GM23338 (cell line): ENCODE measurements at regions not wholly inside any gene's neighbourhood (a gene's known extent, or its start where the extent isn't known, plus 50 kb on each side); places are given as distances from the start of the nearest gene placed in this dataset.

ENCODE experiments used
- ATAC-seq: fragments of 200-7000 bp; cut with Tn5 transposase; 3 replicates; pipeline ENCODE4 v1.9.1; 2020
- DNase-seq: peaks from one replicate; pipeline ENCODE4 v3.0.0-alpha.2; 2015; ENCODE audit warnings: low spot score
- H2AFZ ChIP-seq: fragments of 200-600 bp; sonication (generic); 2 replicates; pipeline ENCODE4 v1.8.0; 2016; ENCODE audit warnings: antibody characterized with exemption, mild to moderate bottlenecking, moderate library complexity
- H3F3A ChIP-seq: fragments of 200-600 bp; sonication (generic); replicated peaks from 2 replicates; pipeline ENCODE4 v1.8.0; 2017; ENCODE audit warnings: antibody characterized with exemption, mixed run types, low read depth
- H3K27ac ChIP-seq: fragments of 200-600 bp; sonication (generic); 2 replicates; pipeline ENCODE4 v1.6.1; 2016; ENCODE audit warnings: low read depth
- H3K27me3 ChIP-seq: fragments of 200-600 bp; sonication (generic); 2 replicates; pipeline ENCODE4 v1.8.0; 2016; ENCODE audit warnings: mild to moderate bottlenecking, mixed run types, moderate library complexity; ENCODE audit not compliant: insufficient read depth
- H3K36me3 ChIP-seq: fragments of 200-600 bp; sonication (generic); 2 replicates; pipeline ENCODE4 v1.8.0; 2016; ENCODE audit warnings: mild to moderate bottlenecking; ENCODE audit not compliant: insufficient read depth
- H3K4me1 ChIP-seq: fragments of 200-600 bp; sonication (generic); 2 replicates; pipeline ENCODE4 v1.8.0; 2016; ENCODE audit warnings: mild to moderate bottlenecking, moderate library complexity; ENCODE audit not compliant: insufficient read depth
- H3K4me2 ChIP-seq: fragments of 200-600 bp; sonication (generic); 2 replicates; pipeline ENCODE4 v1.7.1; 2017; ENCODE audit warnings: mixed run types
- H3K4me3 ChIP-seq: fragments of 200-600 bp; sonication (generic); 2 replicates; pipeline ENCODE4 v1.6.1; 2016; ENCODE audit warnings: mixed run types
- H3K79me2 ChIP-seq: fragments of 200-600 bp; sonication (generic); replicated peaks from 2 replicates; pipeline ENCODE4 v1.8.0; 2017; ENCODE audit warnings: mild to moderate bottlenecking; ENCODE audit not compliant: insufficient read depth
- H3K9me2 ChIP-seq: fragments of 200-600 bp; sonication (generic); 2 replicates; pipeline ENCODE4 v1.8.0; 2017; ENCODE audit not compliant: insufficient read depth
- H4K20me1 ChIP-seq: fragments of 200-600 bp; sonication (generic); replicated peaks from 2 replicates; pipeline ENCODE4 v1.8.0; 2017; ENCODE audit warnings: mild to moderate bottlenecking; ENCODE audit not compliant: insufficient read depth
- H3K27ac Mint-ChIP-seq: 2 replicates; pipeline ENCODE4 v1.8.0; 2020; ENCODE audit warnings: inconsistent platforms, mild to moderate bottlenecking, moderate library complexity, mixed read lengths
- H3K27me3 Mint-ChIP-seq: 3 replicates; pipeline ENCODE4 v1.8.0; 2022; ENCODE audit warnings: low read depth, mild to moderate bottlenecking, moderate library complexity, mixed read lengths, inconsistent platforms; ENCODE audit not compliant: insufficient read depth, poor library complexity
- H3K36me3 Mint-ChIP-seq: 3 replicates; pipeline ENCODE4 v1.8.0; 2021; ENCODE audit warnings: low read depth, mild to moderate bottlenecking, inconsistent platforms, moderate library complexity, mixed read lengths
- H3K4me1 Mint-ChIP-seq: 3 replicates; pipeline ENCODE4 v1.8.0; 2020; ENCODE audit warnings: mild to moderate bottlenecking, inconsistent platforms, mixed read lengths
- H3K4me3 Mint-ChIP-seq: 3 replicates; pipeline ENCODE4 v1.8.0; 2021; ENCODE audit warnings: moderate library complexity, mild to moderate bottlenecking, inconsistent platforms, mixed read lengths
- H3K9me3 Mint-ChIP-seq: 3 replicates; pipeline ENCODE4 v1.8.0; 2020; ENCODE audit warnings: moderate library complexity, mild to moderate bottlenecking, inconsistent platforms, mixed read lengths
- CREB1 ChIP-seq: fragments of 250-450 bp; sonication (Bioruptor Pico); IDR thresholded peaks from 2 replicates; pipeline ENCODE4 v1.5.0; 2020; ENCODE audit warnings: low read depth, mild to moderate bottlenecking, moderate library complexity
- CTCF ChIP-seq, 2 experiments: fragments of 200-600 bp in 1 of 2; sonication (generic) in 1 of 2; conservative IDR thresholded peaks; 2 replicates each; pipeline versions ENCODE4 v1.5.1 to v1.6.1; 2016 to 2017; ENCODE audit warnings: antibody characterized with exemption in 2 of 2, low read depth in 2 of 2, mild to moderate bottlenecking in 2 of 2, moderate library complexity in 1 of 2
- ETS1 ChIP-seq: IDR thresholded peaks from 2 replicates; pipeline ENCODE4 v1.6.1; 2016; ENCODE audit warnings: antibody characterized with exemption
- EZH2 ChIP-seq: fragments of 200-600 bp; sonication (generic); IDR thresholded peaks from one replicate; pipeline ENCODE4 v1.8.0; 2017; ENCODE audit warnings: antibody characterized with exemption, mild to moderate bottlenecking, low read depth; ENCODE audit not compliant: unreplicated experiment
- EZH2phosphoT487 ChIP-seq: fragments of 200-600 bp; sonication (generic); IDR thresholded peaks from one replicate; pipeline ENCODE4 v1.8.1; 2018; ENCODE audit warnings: antibody characterized with exemption; ENCODE audit not compliant: unreplicated experiment
- JUNB ChIP-seq: IDR thresholded peaks from one replicate; pipeline ENCODE4 v1.6.1; 2016; ENCODE audit warnings: antibody characterized with exemption; ENCODE audit not compliant: unreplicated experiment
- NANOG ChIP-seq: IDR thresholded peaks from 2 replicates; pipeline ENCODE4 v1.6.1; 2016; ENCODE audit warnings: antibody characterized with exemption, borderline replicate concordance
- POLR2AphosphoS5 ChIP-seq: IDR thresholded peaks from 2 replicates; pipeline ENCODE4 v1.6.1; 2016; ENCODE audit warnings: antibody characterized with exemption, low read depth
- REST ChIP-seq: IDR thresholded peaks from one replicate; pipeline ENCODE4 v1.6.1; 2018; ENCODE audit warnings: antibody characterized with exemption; ENCODE audit not compliant: unreplicated experiment
- STAT1 ChIP-seq: IDR thresholded peaks from one replicate; pipeline ENCODE4 v1.6.1; 2016; ENCODE audit warnings: antibody characterized with exemption; ENCODE audit not compliant: unreplicated experiment
- TF ChIP-seq, protein P1 (sequence below): fragments of 250-450 bp; sonication (Bioruptor Pico); IDR thresholded peaks from 2 replicates; pipeline ENCODE4 v1.5.0; 2020; ENCODE audit warnings: mild to moderate bottlenecking, moderate library complexity

GRCh38 chr2:76320716-76321115 is 610.0 kb upstream of the GCFC2 start:
- no peak overlapping the region for H3K27ac ChIP-seq
- no peaks in the 10 kb centered on the region for H3K27me3 ChIP-seq
- no peaks in the 10 kb centered on the region for H3K36me3 ChIP-seq
- Mint-ChIP-seq H3K27me3 (no peaks in the 10 kb centered on the region), H3K36me3 (no peaks in the 10 kb centered on the region), H3K4me1 (no peaks in the 10 kb centered on the region), H3K27ac (no peak overlapping the region), H3K9me3 (no peaks in the 10 kb centered on the region), H3K4me3 (no peak overlapping the region)
- no peaks in the 10 kb centered on the region for H4K20me1 ChIP-seq
- H3K4me2 ChIP-seq: no peak overlapping the region
- H3K4me1 ChIP-seq: no peaks in the 10 kb centered on the region
- no peak overlapping the region for H2AFZ ChIP-seq
- H3F3A ChIP-seq: no peaks in the 10 kb centered on the region
- no peak for ATAC-seq
- no peaks in the 10 kb centered on the region for H3K79me2 ChIP-seq
- TF ChIP-seq JUNB (no peak), REST (no peak), EZH2phosphoT487 (no peak), EZH2 (no peak), CREB1 (CRISPR knock-in tag) (no peak), POLR2AphosphoS5 (no peak), STAT1 (no peak), CTCF (conservative IDR thresholded peaks at IDR 0.05; ENCODE audit: low read depth in 2 of 2) (no peak), NANOG (no peak), ETS1 (no peak)
- TF ChIP-seq, protein P1, sequence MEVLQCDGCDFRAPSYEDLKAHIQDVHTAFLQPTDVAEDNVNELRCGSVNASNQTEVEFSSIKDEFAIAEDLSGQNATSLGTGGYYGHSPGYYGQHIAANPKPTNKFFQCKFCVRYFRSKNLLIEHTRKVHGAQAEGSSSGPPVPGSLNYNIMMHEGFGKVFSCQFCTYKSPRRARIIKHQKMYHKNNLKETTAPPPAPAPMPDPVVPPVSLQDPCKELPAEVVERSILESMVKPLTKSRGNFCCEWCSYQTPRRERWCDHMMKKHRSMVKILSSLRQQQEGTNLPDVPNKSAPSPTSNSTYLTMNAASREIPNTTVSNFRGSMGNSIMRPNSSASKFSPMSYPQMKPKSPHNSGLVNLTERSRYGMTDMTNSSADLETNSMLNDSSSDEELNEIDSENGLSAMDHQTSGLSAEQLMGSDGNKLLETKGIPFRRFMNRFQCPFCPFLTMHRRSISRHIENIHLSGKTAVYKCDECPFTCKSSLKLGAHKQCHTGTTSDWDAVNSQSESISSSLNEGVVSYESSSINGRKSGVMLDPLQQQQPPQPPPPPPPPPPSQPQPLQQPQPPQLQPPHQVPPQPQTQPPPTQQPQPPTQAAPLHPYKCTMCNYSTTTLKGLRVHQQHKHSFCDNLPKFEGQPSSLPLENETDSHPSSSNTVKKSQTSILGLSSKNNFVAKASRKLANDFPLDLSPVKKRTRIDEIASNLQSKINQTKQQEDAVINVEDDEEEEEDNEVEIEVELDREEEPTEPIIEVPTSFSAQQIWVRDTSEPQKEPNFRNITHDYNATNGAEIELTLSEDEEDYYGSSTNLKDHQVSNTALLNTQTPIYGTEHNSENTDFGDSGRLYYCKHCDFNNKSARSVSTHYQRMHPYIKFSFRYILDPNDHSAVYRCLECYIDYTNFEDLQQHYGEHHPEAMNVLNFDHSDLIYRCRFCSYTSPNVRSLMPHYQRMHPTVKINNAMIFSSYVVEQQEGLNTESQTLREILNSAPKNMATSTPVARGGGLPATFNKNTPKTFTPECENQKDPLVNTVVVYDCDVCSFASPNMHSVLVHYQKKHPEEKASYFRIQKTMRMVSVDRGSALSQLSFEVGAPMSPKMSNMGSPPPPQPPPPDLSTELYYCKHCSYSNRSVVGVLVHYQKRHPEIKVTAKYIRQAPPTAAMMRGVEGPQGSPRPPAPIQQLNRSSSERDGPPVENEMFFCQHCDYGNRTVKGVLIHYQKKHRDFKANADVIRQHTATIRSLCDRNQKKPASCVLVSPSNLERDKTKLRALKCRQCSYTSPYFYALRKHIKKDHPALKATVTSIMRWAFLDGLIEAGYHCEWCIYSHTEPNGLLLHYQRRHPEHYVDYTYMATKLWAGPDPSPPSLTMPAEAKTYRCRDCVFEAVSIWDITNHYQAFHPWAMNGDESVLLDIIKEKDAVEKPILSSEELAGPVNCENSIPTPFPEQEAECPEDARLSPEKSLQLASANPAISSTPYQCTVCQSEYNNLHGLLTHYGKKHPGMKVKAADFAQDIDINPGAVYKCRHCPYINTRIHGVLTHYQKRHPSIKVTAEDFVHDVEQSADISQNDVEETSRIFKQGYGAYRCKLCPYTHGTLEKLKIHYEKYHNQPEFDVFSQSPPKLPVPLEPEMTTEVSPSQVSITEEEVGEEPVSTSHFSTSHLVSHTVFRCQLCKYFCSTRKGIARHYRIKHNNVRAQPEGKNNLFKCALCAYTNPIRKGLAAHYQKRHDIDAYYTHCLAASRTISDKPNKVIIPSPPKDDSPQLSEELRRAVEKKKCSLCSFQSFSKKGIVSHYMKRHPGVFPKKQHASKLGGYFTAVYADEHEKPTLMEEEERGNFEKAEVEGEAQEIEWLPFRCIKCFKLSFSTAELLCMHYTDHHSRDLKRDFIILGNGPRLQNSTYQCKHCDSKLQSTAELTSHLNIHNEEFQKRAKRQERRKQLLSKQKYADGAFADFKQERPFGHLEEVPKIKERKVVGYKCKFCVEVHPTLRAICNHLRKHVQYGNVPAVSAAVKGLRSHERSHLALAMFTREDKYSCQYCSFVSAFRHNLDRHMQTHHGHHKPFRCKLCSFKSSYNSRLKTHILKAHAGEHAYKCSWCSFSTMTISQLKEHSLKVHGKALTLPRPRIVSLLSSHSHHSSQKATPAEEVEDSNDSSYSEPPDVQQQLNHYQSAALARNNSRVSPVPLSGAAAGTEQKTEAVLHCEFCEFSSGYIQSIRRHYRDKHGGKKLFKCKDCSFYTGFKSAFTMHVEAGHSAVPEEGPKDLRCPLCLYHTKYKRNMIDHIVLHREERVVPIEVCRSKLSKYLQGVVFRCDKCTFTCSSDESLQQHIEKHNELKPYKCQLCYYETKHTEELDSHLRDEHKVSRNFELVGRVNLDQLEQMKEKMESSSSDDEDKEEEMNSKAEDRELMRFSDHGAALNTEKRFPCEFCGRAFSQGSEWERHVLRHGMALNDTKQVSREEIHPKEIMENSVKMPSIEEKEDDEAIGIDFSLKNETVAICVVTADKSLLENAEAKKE (CRISPR knock-in tag): no peak
- no peaks in the 10 kb centered on the region for H3K9me2 ChIP-seq
- no peak for DNase-seq
- H3K4me3 ChIP-seq: no peak overlapping the region
